ENCODE measurements at regions not wholly inside any gene's neighbourhood (a gene's known extent, or its start where the extent isn't known, plus 50 kb on each side); places are given as distances from the start of the nearest gene placed in this dataset.

GRCh38 chr9:80352967-80353366 is 781.2 kb downstream of the TLE4 start:
- Histone ChIP-seq H3K4me1 (ENCODE audit: insufficient read depth, low read length) (no peaks in the 10 kb centered on the region), H3K36me3 (ENCODE audit: insufficient read depth, low read length) (no peaks in the 10 kb centered on the region), H3K9me3 (ENCODE audit: low read length) (no peaks in the 10 kb centered on the region), H2AFZ (ENCODE audit: low read depth, low read length) (no peak overlapping the region), H3K4me3 (ENCODE audit: low read length) (no peak overlapping the region), H3K27me3 (ENCODE audit: insufficient read depth, low read length) (no peaks in the 10 kb centered on the region)

GRCh38 chr9:80351612-80352011 is 779.8 kb downstream of the TLE4 start:
- Histone ChIP-seq H3K4me3 (ENCODE audit: low read length) (no peak overlapping the region), H3K36me3 (ENCODE audit: insufficient read depth, low read length) (no peaks in the 10 kb centered on the region), H2AFZ (ENCODE audit: low read depth, low read length) (no peak overlapping the region), H3K4me1 (ENCODE audit: insufficient read depth, low read length) (no peaks in the 10 kb centered on the region), H3K9me3 (ENCODE audit: low read length) (no peaks in the 10 kb centered on the region), H3K27me3 (ENCODE audit: insufficient read depth, low read length) (no peaks in the 10 kb centered on the region)

GRCh38 chr9:80326105-80326504 is 754.3 kb downstream of the TLE4 start:
- no peaks in the 10 kb centered on the region for H3K9me3 ChIP-seq (ENCODE audit: low read length)
- H3K36me3 ChIP-seq (ENCODE audit: insufficient read depth, low read length): no peaks in the 10 kb centered on the region
- H2AFZ ChIP-seq (ENCODE audit: low read depth, low read length): no peak overlapping the region
- no peaks in the 10 kb centered on the region for H3K4me1 ChIP-seq (ENCODE audit: insufficient read depth, low read length)
- H3K4me3 ChIP-seq (ENCODE audit: low read length): no peak overlapping the region
- no peaks in the 10 kb centered on the region for H3K27me3 ChIP-seq (ENCODE audit: insufficient read depth, low read length)

- H3K4me3 ChIP-seq (ENCODE audit: low read length): no peak overlapping the region
- no peaks in the 10 kb centered on the region for H3K36me3 ChIP-seq (ENCODE audit: insufficient read depth, low read length)
- H3K27me3 ChIP-seq (ENCODE audit: insufficient read depth, low read length): no peaks in the 10 kb centered on the region
- no peak overlapping the region for H2AFZ ChIP-seq (ENCODE audit: low read depth, low read length)
- no peaks in the 10 kb centered on the region for H3K4me1 ChIP-seq (ENCODE audit: insufficient read depth, low read length)
- H3K9me3 ChIP-seq (ENCODE audit: low read length): no peaks in the 10 kb centered on the region
Measured at GRCh38 chr9:80320916-80321315, 749.2 kb downstream of the TLE4 start.

- no peaks in the 10 kb centered on the region for H3K4me1 ChIP-seq (ENCODE audit: insufficient read depth, low read length)
- no peak overlapping the region for H3K4me3 ChIP-seq (ENCODE audit: low read length)
- H3K36me3 ChIP-seq (ENCODE audit: insufficient read depth, low read length): no peaks in the 10 kb centered on the region
- no peaks in the 10 kb centered on the region for H3K9me3 ChIP-seq (ENCODE audit: low read length)
- no peak overlapping the region for H2AFZ ChIP-seq (ENCODE audit: low read depth, low read length)
- H3K27me3 ChIP-seq (ENCODE audit: insufficient read depth, low read length): no peaks in the 10 kb centered on the region
Measured at GRCh38 chr9:80320480-80320879, 748.7 kb downstream of the TLE4 start.

- Histone ChIP-seq H3K27me3 (ENCODE audit: insufficient read depth, low read length) (no peaks in the 10 kb centered on the region), H3K4me1 (ENCODE audit: insufficient read depth, low read length) (peaks cover 2% of the 10 kb centered on the region), H2AFZ (ENCODE audit: low read depth, low read length) (peak overlapping the region; percentile 28), H3K36me3 (ENCODE audit: insufficient read depth, low read length) (no peaks in the 10 kb centered on the region), H3K4me3 (ENCODE audit: low read length) (no peak overlapping the region), H3K9me3 (ENCODE audit: low read length) (no peaks in the 10 kb centered on the region)
Measured at GRCh38 chr9:80305136-80305535, 733.4 kb downstream of the TLE4 start.

GRCh38 chr9:80294955-80295354 is 723.2 kb downstream of the TLE4 start:
- Histone ChIP-seq H3K4me3 (ENCODE audit: low read length) (no peak overlapping the region), H3K9me3 (ENCODE audit: low read length) (no peaks in the 10 kb centered on the region), H3K4me1 (ENCODE audit: insufficient read depth, low read length) (no peaks in the 10 kb centered on the region), H3K27me3 (ENCODE audit: insufficient read depth, low read length) (no peaks in the 10 kb centered on the region), H3K36me3 (ENCODE audit: insufficient read depth, low read length) (no peaks in the 10 kb centered on the region), H2AFZ (ENCODE audit: low read depth, low read length) (no peak overlapping the region)

GRCh38 chr9:80294318-80294717 is 722.6 kb downstream of the TLE4 start:
- Histone ChIP-seq H3K4me1 (ENCODE audit: insufficient read depth, low read length) (no peaks in the 10 kb centered on the region), H3K4me3 (ENCODE audit: low read length) (no peak overlapping the region), H3K36me3 (ENCODE audit: insufficient read depth, low read length) (no peaks in the 10 kb centered on the region), H2AFZ (ENCODE audit: low read depth, low read length) (no peak overlapping the region), H3K27me3 (ENCODE audit: insufficient read depth, low read length) (no peaks in the 10 kb centered on the region), H3K9me3 (ENCODE audit: low read length) (no peaks in the 10 kb centered on the region)

- Histone ChIP-seq H3K27me3 (ENCODE audit: insufficient read depth, low read length) (no peaks in the 10 kb centered on the region), H3K9me3 (ENCODE audit: low read length) (no peaks in the 10 kb centered on the region), H3K36me3 (ENCODE audit: insufficient read depth, low read length) (no peaks in the 10 kb centered on the region), H3K4me1 (ENCODE audit: insufficient read depth, low read length) (no peaks in the 10 kb centered on the region), H3K4me3 (ENCODE audit: low read length) (no peak overlapping the region), H2AFZ (ENCODE audit: low read depth, low read length) (no peak overlapping the region)
Measured at GRCh38 chr9:80292231-80292630, 720.5 kb downstream of the TLE4 start.

- H3K4me1 ChIP-seq (ENCODE audit: insufficient read depth, low read length): no peaks in the 10 kb centered on the region
Measured at GRCh38 chr9:80285326-80285725, 713.6 kb downstream of the TLE4 start.

GRCh38 chr9:80282766-80283165 is 711.0 kb downstream of the TLE4 start:
- Histone ChIP-seq H3K4me3 (ENCODE audit: low read length) (no peak overlapping the region), H3K9me3 (ENCODE audit: low read length) (peaks cover 2% of the 10 kb centered on the region), H3K36me3 (ENCODE audit: insufficient read depth, low read length) (no peaks in the 10 kb centered on the region), H2AFZ (ENCODE audit: low read depth, low read length) (peak overlapping the region; percentile 8), H3K27me3 (ENCODE audit: insufficient read depth, low read length) (no peaks in the 10 kb centered on the region), H3K4me1 (ENCODE audit: insufficient read depth, low read length) (no peaks in the 10 kb centered on the region)

More at GRCh38 chr9:80285326-80285725, 713.6 kb downstream of the TLE4 start:
- Histone ChIP-seq H3K4me3 (ENCODE audit: low read length) (no peak overlapping the region), H3K9me3 (ENCODE audit: low read length) (peaks cover 2% of the 10 kb centered on the region), H3K27me3 (ENCODE audit: insufficient read depth, low read length) (no peaks in the 10 kb centered on the region), H2AFZ (ENCODE audit: low read depth, low read length) (no peak overlapping the region), H3K36me3 (ENCODE audit: insufficient read depth, low read length) (no peaks in the 10 kb centered on the region)

GRCh38 chr9:80259079-80259478 is 687.3 kb downstream of the TLE4 start:
- Histone ChIP-seq H2AFZ (ENCODE audit: low read depth, low read length) (no peak overlapping the region), H3K4me3 (ENCODE audit: low read length) (no peak overlapping the region), H3K4me1 (ENCODE audit: insufficient read depth, low read length) (no peaks in the 10 kb centered on the region), H3K27me3 (ENCODE audit: insufficient read depth, low read length) (no peaks in the 10 kb centered on the region), H3K36me3 (ENCODE audit: insufficient read depth, low read length) (no peaks in the 10 kb centered on the region), H3K9me3 (ENCODE audit: low read length) (no peaks in the 10 kb centered on the region)

- H3K4me3 ChIP-seq (ENCODE audit: low read length): no peak overlapping the region
Measured at GRCh38 chr9:80251778-80252177, 680.0 kb downstream of the TLE4 start.

GRCh38 chr9:80242022-80242421 is 670.3 kb downstream of the TLE4 start:
- Histone ChIP-seq H2AFZ (ENCODE audit: low read depth, low read length) (no peak overlapping the region), H3K4me3 (ENCODE audit: low read length) (no peak overlapping the region)

More at GRCh38 chr9:80251778-80252177, 680.0 kb downstream of the TLE4 start:
- no peaks in the 10 kb centered on the region for H3K9me3 ChIP-seq (ENCODE audit: low read length)
- no peaks in the 10 kb centered on the region for H3K27me3 ChIP-seq (ENCODE audit: insufficient read depth, low read length)
- H2AFZ ChIP-seq (ENCODE audit: low read depth, low read length): no peak overlapping the region
- no peaks in the 10 kb centered on the region for H3K36me3 ChIP-seq (ENCODE audit: insufficient read depth, low read length)
- H3K4me1 ChIP-seq (ENCODE audit: insufficient read depth, low read length): no peaks in the 10 kb centered on the region

More at GRCh38 chr9:80242022-80242421, 670.3 kb downstream of the TLE4 start:
- Histone ChIP-seq H3K9me3 (ENCODE audit: low read length) (no peaks in the 10 kb centered on the region), H3K36me3 (ENCODE audit: insufficient read depth, low read length) (no peaks in the 10 kb centered on the region), H3K27me3 (ENCODE audit: insufficient read depth, low read length) (no peaks in the 10 kb centered on the region), H3K4me1 (ENCODE audit: insufficient read depth, low read length) (no peaks in the 10 kb centered on the region)

Data from neuron (in vitro differentiated cells).